HG03565 (cell line): ENCODE measurements at regions not wholly inside any gene's neighbourhood (a gene's known extent, or its start where the extent isn't known, plus 50 kb on each side); places are given as distances from the start of the nearest gene placed in this dataset.

Experiments
- ATAC-seq: cut with Tn5 transposase; IDR thresholded peaks from one replicate; pipeline ENCODE4 v1.9.1; 2021; ENCODE audit warnings: mild to moderate bottlenecking, moderate library complexity; ENCODE audit not compliant: unreplicated experiment

GRCh38 chr12:115444346-115444745 lies 760.4 kb upstream of the TBX3 start:
- no peak for ATAC-seq

DNA sequence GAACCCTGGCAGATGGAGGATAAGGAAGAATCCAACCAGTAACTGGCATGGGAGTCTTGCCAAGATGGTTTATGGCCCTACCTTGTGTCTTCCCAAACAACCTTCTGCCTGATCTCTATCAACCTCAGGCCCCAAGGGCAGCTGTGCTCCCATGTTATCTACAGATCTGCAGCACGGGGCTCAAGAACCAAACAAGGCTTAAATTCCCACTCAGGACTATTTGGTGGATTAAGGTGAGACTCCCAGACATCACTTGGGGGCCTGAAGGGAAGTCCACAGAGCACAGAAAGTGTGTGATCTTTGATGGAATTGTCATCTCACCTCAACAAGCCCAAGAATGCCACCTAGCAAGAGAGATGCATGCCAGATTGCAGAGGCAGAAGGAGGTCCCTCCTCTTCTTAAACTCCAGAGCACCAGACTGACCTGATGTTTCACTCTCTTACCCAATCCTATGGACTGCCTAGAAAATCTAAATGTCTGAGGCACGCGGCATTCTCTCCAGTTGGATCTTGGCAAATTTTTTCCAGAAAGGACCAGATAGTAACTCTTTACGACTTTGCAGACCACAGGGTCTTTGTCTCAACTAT lies 759.5 kb upstream of the TBX3 start:
- no peak for ATAC-seq

GRCh38 chr12:115440438-115440837 lies 756.5 kb upstream of the TBX3 start:
- ATAC-seq = no peak

- no peak for ATAC-seq
These were observed 755.1 kb upstream of the TBX3 start for GRCh38 chr12:115439008-115439601.

GRCh38 chr12:115438314-115438713 lies 754.3 kb upstream of the TBX3 start:
- ATAC-seq = no peak

- ATAC-seq = no peak
These were observed 753.1 kb upstream of the TBX3 start for GRCh38 chr12:115437061-115437567.

DNA sequence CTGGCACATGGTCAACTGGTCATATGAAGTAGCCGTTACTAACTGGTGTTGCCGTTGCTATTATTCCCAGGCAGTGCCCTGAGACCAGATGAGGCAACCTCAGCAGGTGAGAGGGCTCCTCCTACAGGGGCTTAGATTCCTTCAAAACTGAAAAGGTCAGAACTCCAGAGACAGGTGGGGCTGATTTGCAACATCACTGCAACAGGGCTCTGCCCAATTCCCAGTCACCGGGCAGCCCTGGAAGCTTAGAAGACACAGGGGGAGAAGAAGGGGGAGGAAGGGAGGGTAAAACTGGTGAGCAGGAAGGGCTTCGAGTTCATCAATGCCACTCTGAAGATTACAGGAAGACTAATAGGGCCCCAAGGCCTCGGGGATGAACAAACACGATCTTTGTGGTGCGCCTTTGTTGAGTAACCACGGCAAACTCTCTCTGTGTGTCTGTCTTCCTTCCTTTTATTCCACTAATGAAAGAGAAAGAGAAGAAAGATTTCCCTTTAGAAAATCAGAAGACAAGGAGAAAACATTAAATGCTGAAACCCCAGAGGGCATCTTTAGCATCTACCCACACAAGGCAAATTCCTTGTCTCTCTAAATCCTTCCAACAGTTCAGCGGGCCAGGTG lies 749.1 kb upstream of the TBX3 start:
- ATAC-seq = no peak

DNA sequence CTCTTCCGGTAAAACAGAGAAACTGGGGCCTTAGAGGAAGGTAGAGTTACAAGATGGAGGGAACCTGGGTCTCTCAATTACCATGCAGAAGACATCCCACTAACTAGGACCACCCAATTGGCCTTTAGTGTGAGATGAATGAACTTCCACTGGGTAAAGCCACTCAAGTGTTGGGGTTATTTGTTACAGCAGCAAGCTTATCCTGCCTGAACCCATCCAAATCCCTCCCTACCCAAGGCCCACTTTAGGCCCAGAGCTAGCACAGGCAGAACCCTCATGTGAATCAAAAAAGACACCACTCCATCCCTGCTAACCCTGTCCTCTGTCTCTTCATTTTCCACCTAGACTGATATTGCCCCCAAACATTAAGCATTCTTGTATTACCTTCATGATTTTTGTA lies 746.7 kb upstream of the TBX3 start:
- ATAC-seq = no peak

DNA sequence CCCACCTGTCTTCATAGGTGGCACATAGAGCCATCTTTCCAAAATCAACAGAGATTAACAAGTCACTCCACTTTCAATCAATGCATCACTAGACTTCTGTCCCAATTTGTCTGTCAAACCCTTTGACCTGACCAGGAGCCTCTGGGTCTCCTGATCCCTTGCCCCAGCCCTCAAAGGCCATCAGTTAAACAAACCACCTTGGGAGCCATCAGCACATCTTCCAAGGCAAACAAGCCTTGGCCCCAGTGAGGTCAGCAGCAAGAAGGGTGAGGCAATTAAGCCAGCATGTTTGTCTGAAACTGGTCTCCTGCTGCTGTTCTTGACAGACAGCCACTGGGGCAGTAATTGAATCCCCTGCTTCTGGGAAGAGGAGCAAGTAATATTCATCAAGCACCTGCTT lies 742.8 kb upstream of the TBX3 start:
- no peak for ATAC-seq

DNA sequence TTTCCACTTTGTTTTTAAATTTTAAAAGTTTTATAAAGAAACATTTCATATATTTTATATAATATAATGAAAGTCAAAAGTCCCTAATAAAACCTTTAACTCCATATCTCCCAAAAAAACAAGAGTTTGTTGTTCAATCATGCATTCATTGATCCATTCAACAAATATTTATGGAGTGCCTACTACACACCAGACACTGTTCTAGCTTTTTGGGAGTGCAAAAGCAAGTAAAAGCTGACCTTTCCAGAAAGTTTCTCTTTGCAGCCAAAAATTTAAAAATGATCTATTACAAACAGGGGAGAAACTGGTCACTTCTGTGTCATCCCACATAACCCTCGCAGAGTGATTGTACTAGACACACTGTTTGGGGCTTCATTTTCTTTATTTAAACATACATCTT lies 740.0 kb upstream of the TBX3 start:
- ATAC-seq = no peak

DNA sequence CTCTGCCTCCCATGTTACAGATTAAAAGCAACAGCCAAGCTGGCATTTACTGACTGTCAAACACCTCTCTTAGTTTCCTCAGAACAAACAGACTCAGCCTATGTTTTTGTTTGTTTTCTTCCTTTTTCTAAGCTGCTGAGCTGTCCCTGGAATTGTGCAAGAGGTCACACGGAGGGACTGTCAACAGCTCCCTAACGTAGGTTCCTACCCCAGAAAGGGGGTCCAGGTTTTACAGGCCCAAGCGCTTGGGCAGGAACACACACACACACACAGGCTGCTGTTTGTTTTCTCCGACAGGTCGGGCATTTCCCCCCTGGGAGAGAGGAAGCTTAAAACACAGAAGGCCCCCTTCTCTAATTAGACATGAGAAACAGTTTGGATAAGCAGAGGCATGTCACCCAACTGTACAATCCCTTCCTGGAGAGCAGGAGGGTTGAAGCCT lies 739.6 kb upstream of the TBX3 start:
- ATAC-seq = no peak

DNA sequence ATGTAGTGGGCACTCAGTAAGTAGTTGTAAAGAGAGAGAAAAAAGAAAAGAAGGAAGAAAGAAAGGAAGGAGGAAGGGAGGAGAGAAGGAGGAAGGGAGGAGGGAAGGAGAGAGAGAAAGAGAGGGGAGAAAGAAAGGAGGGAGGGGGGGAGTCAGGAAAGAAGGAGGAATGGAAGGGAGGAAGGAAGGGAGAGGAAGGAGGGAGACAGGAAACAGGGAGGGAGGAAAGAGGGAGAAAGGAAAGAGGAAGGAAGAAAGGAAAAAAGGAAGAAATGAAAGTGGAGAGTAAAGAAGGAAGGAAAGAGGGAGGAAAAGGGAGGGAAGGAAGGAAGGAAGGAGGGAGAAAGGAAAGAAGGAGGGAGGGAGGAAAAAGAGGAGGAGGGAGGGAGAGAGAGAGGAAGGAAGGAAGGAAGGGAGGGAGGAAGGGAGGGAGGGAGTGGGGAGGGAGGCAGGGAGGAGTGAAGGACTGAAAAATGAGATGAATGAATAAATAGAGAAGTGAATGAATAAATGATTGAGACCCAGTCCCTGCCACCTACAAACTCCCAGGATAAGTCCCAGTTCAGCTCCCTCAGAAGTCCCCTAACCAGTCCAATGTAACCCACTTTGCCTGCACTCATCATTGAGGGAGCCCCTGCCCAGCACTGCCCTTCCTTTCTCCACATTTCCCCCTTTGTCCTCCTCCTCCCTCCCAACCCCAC lies 739.0 kb upstream of the TBX3 start:
- ATAC-seq = no peak

- ATAC-seq = no peak
These were observed 738.1 kb upstream of the TBX3 start for GRCh38 chr12:115421796-115422709.

DNA sequence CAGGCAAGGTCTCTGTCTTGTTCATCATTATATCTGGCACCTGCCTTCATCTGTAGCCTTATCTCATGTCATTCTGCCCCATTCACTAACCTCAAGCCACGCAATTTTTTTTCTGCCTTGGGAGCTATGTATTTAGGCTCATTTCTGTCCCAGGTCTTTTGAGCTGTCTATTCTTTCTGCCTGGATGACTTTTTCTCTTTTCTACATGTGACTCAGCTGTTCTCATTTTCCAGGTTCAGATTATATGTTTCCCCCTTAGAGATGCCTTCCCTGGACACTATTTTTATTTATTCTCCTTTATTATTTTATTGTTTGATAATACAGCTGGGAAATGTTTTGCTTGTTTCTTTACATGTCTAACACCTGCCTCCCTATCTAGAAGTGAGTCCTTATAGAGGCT lies 737.4 kb upstream of the TBX3 start:
- no peak for ATAC-seq

DNA sequence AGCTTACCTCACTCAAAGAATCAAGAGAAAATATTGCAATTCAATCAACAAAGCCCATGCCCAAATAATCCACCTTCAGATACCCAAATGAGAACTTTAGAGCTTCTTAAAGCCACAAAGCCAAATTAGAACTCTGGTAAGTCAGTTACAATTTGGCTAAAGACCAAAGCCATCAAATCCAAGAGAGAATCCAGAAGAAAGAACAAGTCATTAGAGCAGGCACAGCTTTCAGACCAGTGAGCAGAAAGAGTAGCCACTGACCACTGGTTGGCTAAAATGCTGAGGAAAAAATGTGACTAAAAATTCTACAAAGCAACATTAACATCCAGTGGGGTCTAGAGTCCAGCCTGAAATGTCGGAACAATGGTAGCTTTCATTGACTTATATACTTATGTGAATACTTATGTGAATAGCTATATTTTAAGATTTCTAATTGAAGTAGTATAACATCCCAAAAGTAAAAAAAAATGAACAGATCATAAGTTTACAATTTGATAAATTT lies 735.2 kb upstream of the TBX3 start:
- ATAC-seq = no peak

DNA sequence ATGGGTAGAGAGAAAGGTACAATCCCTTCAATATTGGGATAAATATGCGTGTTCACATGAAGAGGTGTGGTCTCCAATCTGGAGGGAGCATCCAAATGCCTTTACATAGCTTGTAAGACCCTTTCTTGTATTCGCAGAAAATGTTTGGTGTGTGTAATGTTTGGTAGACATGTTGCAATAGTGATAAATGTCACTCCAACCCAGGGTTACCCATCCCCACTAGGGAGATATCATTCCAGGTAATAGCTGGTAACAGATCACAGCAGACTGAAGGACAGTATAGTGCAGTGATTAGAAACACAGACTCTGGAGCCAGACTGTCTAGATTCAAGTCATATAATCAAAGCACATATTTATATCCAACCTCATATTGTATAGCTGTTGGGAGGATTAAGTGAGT lies 733.6 kb upstream of the TBX3 start:
- ATAC-seq = no peak

DNA sequence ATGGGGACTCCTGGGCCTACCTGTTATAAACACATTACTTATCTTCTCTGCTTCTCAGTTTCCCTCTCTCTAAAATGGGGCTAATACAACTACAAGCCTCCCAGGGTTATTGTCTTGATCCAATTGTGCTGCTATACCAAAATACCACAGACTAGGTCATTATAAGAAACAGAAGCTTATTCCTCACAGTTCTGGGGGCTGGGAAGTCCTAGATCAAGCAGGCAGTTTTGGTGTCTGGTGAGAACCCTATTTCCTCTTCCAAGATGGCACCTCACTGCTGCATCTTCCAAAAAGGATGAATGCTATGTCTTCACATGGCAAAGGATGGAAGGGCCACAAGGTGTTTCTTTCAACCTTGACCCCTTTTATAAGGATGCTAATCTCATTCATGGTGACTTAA lies 732.9 kb upstream of the TBX3 start:
- ATAC-seq = no peak

- no peak for ATAC-seq
These were observed 729.7 kb upstream of the TBX3 start for GRCh38 chr12:115413626-115414025.

DNA sequence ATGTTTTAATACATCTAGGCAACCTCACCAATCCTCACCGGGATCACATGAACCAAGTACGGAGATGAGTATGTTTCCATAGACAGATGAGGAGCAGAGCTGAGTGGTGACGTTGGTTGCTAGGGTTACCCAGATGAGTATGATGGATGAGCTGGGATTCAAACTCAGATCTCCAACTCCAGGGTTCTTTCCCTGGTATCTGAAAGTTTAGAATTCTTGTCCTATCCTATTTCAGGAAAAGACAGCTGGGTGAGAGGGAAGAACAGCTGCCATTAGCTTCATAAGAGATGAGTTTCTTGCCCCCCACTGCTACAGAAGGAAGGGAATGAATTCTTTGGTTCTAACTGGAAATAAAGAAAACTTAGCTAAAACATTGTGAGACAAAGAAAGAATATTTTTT lies 728.9 kb upstream of the TBX3 start:
- no peak for ATAC-seq

DNA sequence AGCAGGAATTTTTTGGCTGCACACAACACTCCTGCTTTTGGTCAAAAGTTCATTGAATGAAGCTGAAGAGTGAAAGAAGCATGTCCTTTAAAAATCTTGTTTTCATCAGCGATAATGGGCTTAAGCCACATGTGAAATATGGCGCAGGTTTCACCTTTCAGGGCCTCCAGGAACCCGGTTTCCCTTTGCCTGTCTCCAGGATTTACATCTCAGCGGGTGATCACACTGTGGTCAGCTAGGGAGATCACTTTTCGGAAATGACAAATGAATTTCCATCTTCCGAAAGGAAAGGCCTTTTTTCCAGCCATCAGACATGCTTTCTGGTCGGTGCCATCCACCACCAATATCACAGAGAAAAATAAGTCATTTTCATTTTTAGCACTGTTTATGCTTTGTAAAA lies 727.1 kb upstream of the TBX3 start:
- ATAC-seq = no peak

- no peak for ATAC-seq
These were observed 724.7 kb upstream of the TBX3 start for GRCh38 chr12:115408642-115409041.
